PC-9 (cell line): ENCODE measurements at regions not wholly inside any gene's neighbourhood (a gene's known extent, or its start where the extent isn't known, plus 50 kb on each side); places are given as distances from the start of the nearest gene placed in this dataset.

Experiments
- BruUV-seq: library from RNA; stranded (reverse); fragments of 400-500 nt; replicated peaks from 2 replicates; lab custom pipeline; 2021; lab: Mats Ljungman, UMichigan
- CTCF ChIA-PET: fragments of 300-600 bp; sonication (Branson Sonifier 250); formaldehyde crosslinking; loops from one replicate; lab custom pipeline; 2022; ENCODE audit warnings: antibody characterized with exemption; lab: Charles Lee
- POLR2A ChIA-PET: fragments of 300-600 bp; sonication (Branson Sonifier 250); formaldehyde crosslinking; loops from one replicate; lab custom pipeline; 2022; ENCODE audit warnings: antibody characterized with exemption; ENCODE audit not compliant: unreplicated experiment; lab: Charles Lee
- DNase-seq, 2 experiments: peaks; one replicate each; pipeline versions ENCODE4 v3.0.0 to v3.0.0-alpha.2; 2015 to 2022; ENCODE audit warnings: mixed read lengths in 1 of 2
- H2AFZ ChIP-seq: fragments of 200-600 bp; sonication (generic); 2 replicates; pipeline ENCODE4 v1.8.1; 2017; ENCODE audit warnings: antibody characterized with exemption
- H3F3A ChIP-seq: fragments of 200-600 bp; sonication (generic); 2 replicates; pipeline ENCODE4 v1.8.1; 2017; ENCODE audit warnings: antibody characterized with exemption, mild to moderate bottlenecking, low read depth; ENCODE audit not compliant: insufficient read depth
- H3K27ac ChIP-seq: fragments of 200-600 bp; sonication (generic); 2 replicates; pipeline ENCODE4 v1.6.1; 2016; ENCODE audit warnings: mixed run types
- H3K27me3 ChIP-seq: fragments of 200-600 bp; sonication (generic); 2 replicates; pipeline ENCODE4 v1.6.1; 2016; ENCODE audit warnings: low read depth, mixed run types; ENCODE audit not compliant: insufficient read depth
- H3K36me3 ChIP-seq: fragments of 200-600 bp; sonication (generic); 2 replicates; pipeline ENCODE4 v1.6.1; 2016; ENCODE audit warnings: low read depth, mixed run types
- H3K4me1 ChIP-seq: fragments of 200-600 bp; sonication (generic); replicated peaks from 2 replicates; pipeline ENCODE4 v1.6.1; 2016; ENCODE audit warnings: mixed run types; ENCODE audit not compliant: insufficient read depth
- H3K4me2 ChIP-seq: fragments of 200-600 bp; sonication (generic); 2 replicates; pipeline ENCODE4 v1.6.1; 2017; ENCODE audit warnings: mixed run types
- H3K4me3 ChIP-seq: fragments of 200-600 bp; sonication (generic); 2 replicates; pipeline ENCODE4 v1.6.1; 2016; ENCODE audit warnings: mixed run types
- H3K79me2 ChIP-seq: fragments of 200-600 bp; sonication (generic); 2 replicates; pipeline ENCODE4 v1.6.1; 2017; ENCODE audit warnings: low read depth, mixed run types
- H3K9me2 ChIP-seq: fragments of 200-600 bp; sonication (generic); 2 replicates; pipeline ENCODE4 v1.8.1; 2017; ENCODE audit warnings: mild to moderate bottlenecking; ENCODE audit not compliant: insufficient read depth
- H3K9me3 ChIP-seq: fragments of 200-600 bp; sonication (generic); 2 replicates; pipeline ENCODE4 v1.8.1; 2016; ENCODE audit warnings: low read depth; ENCODE audit not compliant: insufficient read depth
- H4K20me1 ChIP-seq: fragments of 200-600 bp; sonication (generic); 2 replicates; pipeline ENCODE4 v1.8.1; 2017; ENCODE audit not compliant: insufficient read depth
- CTCF ChIP-seq: fragments of 200-600 bp; sonication (generic); conservative IDR thresholded peaks from 2 replicates; pipeline ENCODE4 v1.6.1; 2017; ENCODE audit warnings: mixed run types, antibody characterized with exemption, mild to moderate bottlenecking, moderate library complexity
- EZH2 ChIP-seq: fragments of 200-600 bp; sonication (generic); IDR thresholded peaks from 2 replicates; pipeline ENCODE4 v1.8.0; 2017; ENCODE audit warnings: antibody characterized with exemption, low read depth
- intact Hi-C: fragments of 100-400 bp; cut with micrococcal nuclease; formaldehyde crosslinking; loops from one replicate; pipeline ENCODE4 v1.10.0; 2022; ENCODE audit not compliant: unreplicated experiment

DNA sequence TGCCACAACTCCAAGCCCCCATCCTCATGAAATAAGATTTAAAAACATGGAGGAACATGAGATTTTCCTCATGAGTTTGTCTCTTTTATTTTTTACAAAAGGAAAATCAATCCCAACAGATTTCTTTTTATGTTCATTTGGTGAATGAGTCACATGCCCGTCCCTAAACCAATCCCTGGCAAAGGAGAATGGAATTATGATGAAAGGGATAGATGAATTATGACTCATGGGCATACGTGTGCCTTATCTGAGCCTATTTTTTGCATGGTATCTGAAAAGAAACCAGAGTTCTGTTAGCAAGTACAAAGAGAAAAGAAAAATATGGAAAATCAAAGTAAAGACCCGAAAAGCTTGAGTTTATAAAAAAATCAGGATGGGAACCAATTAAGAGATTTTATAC, 267.5 kb upstream of the TMEM161B start:
- no peak for TF ChIP-seq CTCF
- no peak for DNase-seq
- H3K79me2 ChIP-seq: no peaks in the 10 kb centered on the region
- intact Hi-C loops: no loop called here
- H2AFZ ChIP-seq: no peak overlapping the region
- H3K4me1 ChIP-seq: no peaks in the 10 kb centered on the region
- no peaks in the 10 kb centered on the region for H3K36me3 ChIP-seq
- no peak overlapping the region for H3K4me3 ChIP-seq
- H4K20me1 ChIP-seq: no peaks in the 10 kb centered on the region
- BruUV-seq: no TSS peak
- H3K27me3 ChIP-seq: no peaks in the 10 kb centered on the region
- H3K9me2 ChIP-seq: peaks cover 6% of the 10 kb centered on the region; the same call in 1 of the 2 replicates
- no peak overlapping the region for H3K4me2 ChIP-seq
- peaks cover 3% of the 10 kb centered on the region; the same call in 1 of the 2 replicates for H3K9me3 ChIP-seq
- H3K27ac ChIP-seq: no peak overlapping the region
- ChIA-PET CTCF (no interaction called here), POLR2A (no interaction called here)
- H3F3A ChIP-seq: no peaks in the 10 kb centered on the region

GRCh38 chr5:88524941-88525340, 256.3 kb upstream of the TMEM161B start:
- H3K9me3 ChIP-seq: no peaks in the 10 kb centered on the region
- no peak for DNase-seq
- no peaks in the 10 kb centered on the region for H4K20me1 ChIP-seq
- BruUV-seq: no TSS peak
- H3K4me2 ChIP-seq: no peak overlapping the region
- intact Hi-C loops: no loop called here
- H2AFZ ChIP-seq: no peak overlapping the region
- POLR2A ChIA-PET: interaction anchor here (0.6 kb wide), 1 partner anchor 1173 kb away, joined by 3 read pairs; no protein-coding TSS in a partner anchor
- 0 out of 2 replicates have a peak, but pooled peaks cover 8% of the 10 kb centered on the region for H3K9me2 ChIP-seq
- TF ChIP-seq EZH2 (no peak), CTCF (no peak)
- H3K27me3 ChIP-seq: no peaks in the 10 kb centered on the region
- no peak overlapping the region for H3K4me3 ChIP-seq
- no peak overlapping the region for H3K27ac ChIP-seq
- no peaks in the 10 kb centered on the region for H3K79me2 ChIP-seq
- CTCF ChIA-PET: no interaction called here
- no peaks in the 10 kb centered on the region for H3K4me1 ChIP-seq
- H3K36me3 ChIP-seq: no peaks in the 10 kb centered on the region
- no peaks in the 10 kb centered on the region for H3F3A ChIP-seq

DNA sequence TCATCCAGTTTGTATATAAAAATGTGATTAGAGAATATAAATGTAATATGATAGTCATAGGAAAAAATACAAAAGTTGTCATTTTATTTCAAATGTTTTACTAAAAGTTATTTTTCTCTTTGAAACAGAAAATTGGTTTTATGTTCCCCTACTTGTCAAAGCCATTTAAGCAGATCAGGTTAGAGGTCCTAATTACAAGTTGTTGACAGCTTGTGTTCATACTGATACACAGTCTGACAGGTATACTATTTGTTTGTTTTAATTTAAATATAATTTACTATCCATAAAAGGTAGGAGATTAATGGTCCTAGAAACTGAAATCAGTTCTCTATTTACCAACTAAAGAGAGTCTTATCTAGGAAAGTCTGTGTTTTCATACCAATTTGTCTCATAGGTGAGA, 250.4 kb upstream of the TMEM161B start:
- H3F3A ChIP-seq: peaks cover 9% of the 10 kb centered on the region; the same call in 1 of the 2 replicates
- no peak overlapping the region for H3K4me2 ChIP-seq
- 0 out of 2 replicates have a peak, but pooled peaks cover 4% of the 10 kb centered on the region for H3K9me2 ChIP-seq
- H2AFZ ChIP-seq: no peak overlapping the region
- ChIA-PET POLR2A (no interaction called here), CTCF (no interaction called here)
- no peak overlapping the region for H3K4me3 ChIP-seq
- H3K27me3 ChIP-seq: no peaks in the 10 kb centered on the region
- H3K79me2 ChIP-seq: no peaks in the 10 kb centered on the region
- H3K4me1 ChIP-seq: peaks cover 7% of the 10 kb centered on the region
- no peaks in the 10 kb centered on the region for H3K9me3 ChIP-seq
- no peaks in the 10 kb centered on the region for H4K20me1 ChIP-seq
- no TSS peak for BruUV-seq
- no peak overlapping the region for H3K27ac ChIP-seq
- no peaks in the 10 kb centered on the region for H3K36me3 ChIP-seq
- TF ChIP-seq CTCF (no peak), EZH2 (no peak)
- intact Hi-C loops: no loop called here
- DNase-seq: no peak
